ENCODE measurements at regions not wholly inside any gene's neighbourhood (a gene's known extent, or its start where the extent isn't known, plus 50 kb on each side); places are given as distances from the start of the nearest gene placed in this dataset.
"Not testable (repeated sequence)": the region's sequence is repeated elsewhere in the genome, so short reads cannot be mapped to it uniquely, and the experiment has no call there.

- DNase-seq: no peak
Measured at GRCh38 chr17:63258785-63259184, 187.3 kb downstream of the CYB561 start.

GRCh38 chr17:63262751-63263476 is 183.2 kb downstream of the CYB561 start:
- no peak for DNase-seq

- DNase-seq: no peak
Measured at GRCh38 chr17:63265526-63265925, 180.6 kb downstream of the CYB561 start.

DNA sequence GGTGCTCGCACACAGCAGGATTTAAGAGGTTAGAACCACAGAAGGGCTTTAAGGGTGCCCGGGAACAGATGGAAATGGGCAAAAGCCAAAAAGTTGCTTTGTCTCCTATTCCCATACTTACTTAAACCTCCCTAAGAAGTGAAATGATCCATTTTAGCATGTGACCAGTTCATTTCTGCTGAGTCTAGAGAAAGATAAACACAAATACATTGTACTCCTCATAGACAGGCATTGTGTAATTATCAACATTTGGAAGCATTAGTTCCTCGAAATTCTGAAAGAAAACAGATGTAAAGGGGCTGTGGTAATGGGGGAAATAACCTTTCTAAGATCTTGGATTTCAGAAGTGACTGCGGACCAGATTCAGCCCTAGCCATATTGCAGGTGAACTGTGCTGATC is 178.3 kb downstream of the CYB561 start:
- no peak for DNase-seq

GRCh38 chr17:63268827-63269226 is 177.3 kb downstream of the CYB561 start:
- no peak for DNase-seq

GRCh38 chr17:63270610-63271009 is 175.5 kb downstream of the CYB561 start:
- no peak for DNase-seq

DNA sequence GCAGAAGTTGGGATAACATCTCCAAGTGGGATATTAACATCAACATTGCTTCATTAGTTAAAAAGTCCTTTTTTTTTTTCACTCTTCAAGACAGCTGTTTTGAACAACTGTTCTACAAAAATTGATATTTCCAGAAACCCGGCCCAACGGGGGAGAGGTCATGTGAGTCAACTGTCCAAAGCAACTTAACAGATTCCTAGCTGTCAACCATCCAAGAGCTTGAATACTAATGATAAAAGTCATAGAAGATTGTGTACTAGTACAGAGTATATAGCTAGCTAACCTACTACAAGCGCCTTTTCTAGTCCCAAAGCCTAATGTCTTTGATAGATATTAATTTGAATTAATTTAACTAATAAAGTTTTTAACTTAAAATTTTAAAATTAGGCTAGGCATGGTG is 172.0 kb downstream of the CYB561 start:
- DNase-seq: no peak

DNA sequence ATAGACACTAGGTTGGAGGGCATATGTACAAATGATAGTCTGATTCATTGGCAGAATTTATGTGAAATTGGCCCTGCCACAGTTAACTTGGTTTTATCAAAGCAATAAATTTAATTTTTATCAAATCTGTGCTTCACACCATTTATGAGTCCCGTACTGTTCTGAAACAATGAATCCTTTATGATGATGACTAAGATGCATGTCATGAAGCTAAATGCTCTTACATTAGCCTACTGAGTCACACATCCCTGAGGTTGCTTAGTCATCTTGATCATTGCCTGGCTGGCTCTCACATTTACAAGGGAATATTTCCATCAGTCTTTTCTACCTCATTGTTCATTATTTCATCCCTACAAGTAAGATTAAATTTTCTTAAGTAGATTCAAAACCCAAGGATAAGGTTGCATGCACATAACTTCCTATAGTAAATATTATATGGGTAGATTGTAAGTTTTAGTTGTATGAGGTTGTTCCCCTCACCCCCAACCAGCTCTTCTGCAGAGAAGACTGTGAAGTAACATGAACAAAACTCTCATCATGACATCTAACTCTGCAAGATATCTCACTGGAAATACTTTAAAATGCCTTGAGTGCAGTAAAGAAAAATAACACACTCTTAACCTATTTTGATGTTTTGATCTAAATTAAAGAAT is 170.7 kb downstream of the CYB561 start:
- no peak for DNase-seq

GRCh38 chr17:63275971-63276745 is 169.9 kb downstream of the CYB561 start:
- DNase-seq: no peak

GRCh38 chr17:63276821-63277220 is 169.3 kb downstream of the CYB561 start:
- no peak for DNase-seq

DNA sequence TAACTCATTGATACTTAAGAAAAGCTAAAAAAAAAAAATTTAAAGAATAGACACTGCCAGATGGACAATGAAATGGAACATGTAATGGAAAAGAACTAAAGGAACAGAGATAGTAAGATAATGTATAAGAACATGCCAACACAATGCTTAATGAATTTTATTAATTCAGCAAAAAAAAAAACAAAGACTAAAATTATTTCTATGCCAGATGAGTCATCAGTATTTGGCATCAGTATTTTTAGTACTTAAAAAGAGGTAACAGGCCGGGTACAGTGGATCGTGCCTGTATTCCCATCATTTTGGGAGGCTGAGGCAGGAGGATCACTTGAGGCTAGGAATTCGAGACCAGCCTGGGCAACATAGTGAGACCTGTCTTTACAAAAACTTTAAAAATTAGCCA is 168.5 kb downstream of the CYB561 start:
- no peak for DNase-seq

- DNase-seq: no peak
Measured at GRCh38 chr17:63278728-63279442, 167.2 kb downstream of the CYB561 start.

GRCh38 chr17:63279498-63280230 is 166.4 kb downstream of the CYB561 start:
- DNase-seq: no peak

GRCh38 chr17:63282455-63282854 is 163.7 kb downstream of the CYB561 start:
- no peak for DNase-seq

DNA sequence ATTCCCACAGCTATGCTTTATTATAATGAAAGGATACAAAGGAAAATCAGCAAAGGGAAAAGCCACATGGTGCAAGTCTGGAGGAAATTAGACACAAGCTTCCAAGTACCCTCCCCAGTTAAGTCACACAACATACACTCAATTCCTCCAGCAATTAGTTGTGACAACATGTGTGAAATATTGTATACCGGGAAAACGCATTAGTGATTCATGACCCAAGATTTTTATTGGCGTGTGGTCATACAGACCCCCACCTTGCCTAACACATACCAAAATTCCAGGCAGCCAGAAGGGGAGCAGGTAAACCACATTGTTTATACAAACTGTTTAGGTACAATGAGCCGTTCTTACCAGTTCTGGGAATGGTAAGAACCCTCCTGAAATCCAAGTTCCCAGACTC is 160.6 kb downstream of the CYB561 start:
- no peak for DNase-seq

GRCh38 chr17:63286254-63286653 is 159.9 kb downstream of the CYB561 start:
- no peak for DNase-seq

DNA sequence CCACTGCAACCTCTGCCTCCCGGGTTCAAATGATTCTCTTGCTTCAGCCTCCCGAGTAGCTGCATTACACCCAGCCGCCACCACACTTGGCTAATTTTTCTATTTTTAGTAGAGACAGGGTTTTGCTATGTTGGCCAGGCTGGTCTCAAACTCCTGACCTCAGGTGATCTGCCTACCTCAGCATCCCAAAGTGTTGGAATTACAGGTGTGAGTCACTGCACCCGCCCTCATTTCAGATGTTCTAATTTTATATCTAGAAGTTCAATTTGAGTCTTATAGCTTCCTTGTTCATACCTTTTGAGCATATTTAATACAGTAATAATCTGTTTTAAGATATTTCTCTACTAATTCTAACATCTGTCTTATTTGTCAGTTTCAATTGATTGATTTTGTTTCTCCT is 159.1 kb downstream of the CYB561 start:
- not testable (repeated sequence) for DNase-seq

DNA sequence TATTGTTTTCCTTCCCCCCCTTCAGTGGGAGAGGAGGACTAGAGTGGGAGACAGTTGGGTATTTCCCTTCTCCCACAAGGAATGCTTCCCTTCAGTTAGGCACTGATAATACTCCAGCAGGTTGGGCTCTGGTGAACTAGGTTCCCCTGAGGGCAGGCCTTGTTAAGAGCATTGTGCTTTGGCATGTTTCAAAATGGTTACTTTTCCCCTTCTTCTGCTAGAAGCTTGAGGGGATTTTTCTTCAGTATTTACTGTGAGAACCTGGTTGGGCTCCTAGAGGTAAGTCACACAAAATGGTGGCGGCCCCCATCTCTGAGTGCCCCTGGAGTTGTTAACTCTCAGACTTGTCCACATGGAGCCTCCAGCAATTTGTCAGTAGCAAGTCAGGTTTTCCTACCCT is 156.2 kb downstream of the CYB561 start:
- no peak for DNase-seq

DNA sequence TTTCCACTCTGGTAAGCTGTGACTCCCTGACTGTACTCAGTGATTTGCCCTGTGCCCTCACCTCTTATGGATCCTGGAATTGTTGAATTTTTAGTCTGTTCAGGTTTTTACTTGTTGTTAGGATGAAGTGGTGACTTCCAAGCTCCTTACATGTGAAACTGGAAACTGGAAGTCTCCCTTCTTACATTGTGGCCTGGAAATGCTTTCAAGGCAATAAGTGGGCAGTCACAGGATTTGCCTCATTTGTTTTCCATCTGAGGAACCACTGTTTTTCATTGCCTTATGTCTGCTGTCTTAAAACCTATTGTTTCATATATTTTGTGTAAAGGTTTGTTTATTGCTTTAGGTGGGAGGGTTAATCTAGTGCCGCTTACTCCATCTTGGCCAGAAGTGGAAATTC is 155.8 kb downstream of the CYB561 start:
- DNase-seq: no peak

DNA sequence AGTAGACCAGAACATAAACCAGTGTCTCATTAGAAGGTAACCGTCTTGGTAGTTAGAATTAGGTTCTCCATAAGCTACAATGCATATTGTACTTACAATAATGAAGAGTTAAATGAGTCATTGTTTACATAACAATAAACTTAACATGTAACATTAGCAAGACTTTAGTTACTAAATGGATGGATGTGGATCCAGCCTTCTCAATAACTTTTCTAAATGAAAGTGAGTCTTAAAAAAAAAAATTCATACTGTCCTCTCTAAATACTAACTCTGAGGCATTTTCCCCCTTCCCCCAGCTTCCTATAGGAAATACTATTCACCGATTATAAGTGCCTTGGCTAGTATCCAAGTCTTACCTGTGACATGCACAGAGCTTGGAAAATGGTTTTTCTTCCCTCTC is 155.3 kb downstream of the CYB561 start:
- no peak for DNase-seq

DNA sequence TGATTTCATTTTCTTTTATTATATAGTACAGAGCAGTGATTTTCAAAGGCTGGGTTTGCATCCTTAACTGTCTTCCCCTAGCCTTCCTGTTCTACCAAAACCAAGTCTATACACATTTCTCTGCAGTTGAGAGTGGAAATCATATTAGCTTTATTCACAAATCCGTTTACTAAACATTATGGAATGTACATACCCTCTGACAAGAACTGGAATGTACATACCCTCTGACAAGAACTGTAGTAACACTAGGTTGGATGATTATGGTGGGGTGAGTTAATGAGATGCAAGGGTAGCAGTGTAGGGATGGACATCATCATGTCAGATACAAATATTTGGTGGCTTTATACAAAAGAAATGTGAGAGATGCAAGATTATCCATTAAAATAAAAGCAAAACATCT is 154.8 kb downstream of the CYB561 start:
- no peak for DNase-seq

GRCh38 chr17:63292421-63292820 is 153.7 kb downstream of the CYB561 start:
- DNase-seq: no peak
